ENCODE measurements at regions not wholly inside any gene's neighbourhood (a gene's known extent, or its start where the extent isn't known, plus 50 kb on each side); places are given as distances from the start of the nearest gene placed in this dataset.

DNA sequence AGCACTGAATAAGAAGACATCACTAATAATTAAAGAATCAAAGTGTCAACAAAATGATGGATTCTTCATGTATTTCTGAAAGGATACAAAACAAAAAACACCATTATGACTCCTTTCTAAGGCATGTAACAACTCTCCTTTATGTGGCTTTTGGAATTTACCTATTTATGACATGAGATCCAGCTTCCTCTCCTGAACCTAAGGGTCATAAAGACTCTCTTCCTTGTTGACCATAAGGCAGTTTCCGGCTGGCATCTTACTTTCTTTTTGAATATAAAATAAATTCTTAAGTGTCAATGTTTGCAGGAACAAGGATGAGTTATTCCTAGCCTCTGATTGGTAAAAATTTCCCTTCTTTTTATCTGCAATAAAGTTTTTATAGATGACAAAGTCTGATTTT lies 111.1 kb upstream of the GRPR start:
- Histone ChIP-seq H3K4me1 (ENCODE audit: insufficient read depth) (no peaks in the 10 kb centered on the region), H3K27ac (no peak overlapping the region), H3K9me3 (ENCODE audit: low read depth) (no peaks in the 10 kb centered on the region), H3K79me2 (ENCODE audit: insufficient read depth) (no peaks in the 10 kb centered on the region), H3K27me3 (replicated peaks; ENCODE audit: insufficient read depth) (no peaks in the 10 kb centered on the region), H3K4me2 (ENCODE audit: unreplicated experiment) (no peak overlapping the region), H2AFZ (no peak overlapping the region), H3K4me3 (no peak overlapping the region), H3F3A (ENCODE audit: insufficient read depth) (no peaks in the 10 kb centered on the region), H4K20me1 (ENCODE audit: insufficient read depth) (no peaks in the 10 kb centered on the region), H3K9me2 (ENCODE audit: insufficient read depth) (no peaks in the 10 kb centered on the region), H3K36me3 (ENCODE audit: low read depth) (no peaks in the 10 kb centered on the region), H3K9ac (no peak overlapping the region)
- in situ Hi-C loops (cut with MboI): no loop called here
- no peak for DNase-seq
- TF ChIP-seq EZH2phosphoT487 (IDR thresholded peaks at IDR 0.05; ENCODE audit: insufficient read depth, low read depth) (no peak), EZH2 (IDR thresholded peaks at IDR 0.05; ENCODE audit: insufficient read depth, poor library complexity, severe bottlenecking) (no peak)
- 96 to 100% methylated on average over 1 of the region's 1 CpG for WGBS, 2 experiments (ENCODE audit: low coverage in 1 of 2, low lambda C conversion rate in 2 of 2, missing lambda C conversion rate in 2 of 2)

- in situ Hi-C loops (cut with MboI): no loop called here
- H3K9me3 ChIP-seq (ENCODE audit: low read depth): no peaks in the 10 kb centered on the region
- peak; percentile 31 for DNase-seq
These were observed 117.4 kb upstream of the GRPR start for GRCh38 chrX:16005917-16006316.

GRCh38 chrX:16002185-16002584 lies 121.2 kb upstream of the GRPR start:
- in situ Hi-C loops (cut with MboI): no loop called here
- Histone ChIP-seq H3K4me2 (ENCODE audit: unreplicated experiment) (no peak overlapping the region), H4K20me1 (ENCODE audit: insufficient read depth) (no peaks in the 10 kb centered on the region), H3K9me3 (ENCODE audit: low read depth) (no peaks in the 10 kb centered on the region), H3F3A (ENCODE audit: insufficient read depth) (no peaks in the 10 kb centered on the region), H3K4me3 (no peak overlapping the region), H3K27ac (no peak overlapping the region), H2AFZ (peak overlapping the region; percentile 6; the same call in 1 of the 2 replicates), H3K79me2 (ENCODE audit: insufficient read depth) (no peaks in the 10 kb centered on the region), H3K9me2 (ENCODE audit: insufficient read depth) (no peaks in the 10 kb centered on the region), H3K27me3 (replicated peaks; ENCODE audit: insufficient read depth) (no peaks in the 10 kb centered on the region), H3K36me3 (ENCODE audit: low read depth) (no peaks in the 10 kb centered on the region), H3K9ac (no peak overlapping the region), H3K4me1 (ENCODE audit: insufficient read depth) (no peaks in the 10 kb centered on the region)
- 0 to 18% methylated on average over 1 of the region's 1 CpG for WGBS, 2 experiments (ENCODE audit: low coverage in 1 of 2, low lambda C conversion rate in 2 of 2, missing lambda C conversion rate in 2 of 2)
- DNase-seq: peak; percentile 1
- no peak for TF ChIP-seq EZH2phosphoT487 (IDR thresholded peaks at IDR 0.05; ENCODE audit: insufficient read depth, low read depth)
- TF ChIP-seq EZH2 (IDR thresholded peaks at IDR 0.05; ENCODE audit: insufficient read depth, poor library complexity, severe bottlenecking): no peak

More at GRCh38 chrX:16005917-16006316, 117.4 kb upstream of the GRPR start:
- Histone ChIP-seq H2AFZ (no peak overlapping the region), H3K36me3 (ENCODE audit: low read depth) (no peaks in the 10 kb centered on the region), H3K4me3 (no peak overlapping the region), H4K20me1 (ENCODE audit: insufficient read depth) (no peaks in the 10 kb centered on the region), H3K9me2 (ENCODE audit: insufficient read depth) (no peaks in the 10 kb centered on the region), H3K27me3 (replicated peaks; ENCODE audit: insufficient read depth) (no peaks in the 10 kb centered on the region), H3K9ac (no peak overlapping the region), H3K27ac (no peak overlapping the region), H3F3A (ENCODE audit: insufficient read depth) (no peaks in the 10 kb centered on the region), H3K4me1 (ENCODE audit: insufficient read depth) (no peaks in the 10 kb centered on the region), H3K79me2 (ENCODE audit: insufficient read depth) (no peaks in the 10 kb centered on the region), H3K4me2 (ENCODE audit: unreplicated experiment) (no peak overlapping the region)
- 4 to 14% methylated on average over 2 of the region's 2 CpGs for WGBS, 2 experiments (ENCODE audit: low coverage in 1 of 2, low lambda C conversion rate in 2 of 2, missing lambda C conversion rate in 2 of 2)
- TF ChIP-seq EZH2 (IDR thresholded peaks at IDR 0.05; ENCODE audit: insufficient read depth, poor library complexity, severe bottlenecking): no peak
- TF ChIP-seq EZH2phosphoT487 (IDR thresholded peaks at IDR 0.05; ENCODE audit: insufficient read depth, low read depth): no peak

DNA sequence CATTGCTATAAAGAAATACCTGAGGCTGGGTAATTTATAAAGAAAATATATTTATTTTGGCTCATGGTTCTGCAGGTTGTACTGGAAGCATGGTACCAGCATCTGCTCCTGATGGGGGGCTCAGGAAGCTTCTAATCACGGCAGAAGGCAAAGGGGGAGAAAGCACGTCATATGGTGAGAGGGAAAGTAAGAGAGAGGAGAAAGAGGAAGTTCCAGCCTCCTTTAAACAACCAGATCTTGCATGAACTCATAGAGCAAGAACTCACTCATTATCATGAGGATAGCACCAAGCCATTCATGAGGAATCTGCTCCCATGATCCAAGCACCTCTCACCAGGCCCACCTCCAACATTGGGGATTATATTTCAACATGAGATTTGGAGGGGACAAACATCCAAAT lies 125.0 kb upstream of the GRPR start:
- Histone ChIP-seq H3K4me3 (no peak overlapping the region), H3K9ac (no peak overlapping the region), H2AFZ (no peak overlapping the region), H3K79me2 (ENCODE audit: insufficient read depth) (no peaks in the 10 kb centered on the region), H3K4me1 (ENCODE audit: insufficient read depth) (no peaks in the 10 kb centered on the region), H3K4me2 (ENCODE audit: unreplicated experiment) (no peak overlapping the region), H3K9me3 (ENCODE audit: low read depth) (no peaks in the 10 kb centered on the region), H3K27ac (no peak overlapping the region), H3K27me3 (replicated peaks; ENCODE audit: insufficient read depth) (no peaks in the 10 kb centered on the region), H3F3A (ENCODE audit: insufficient read depth) (no peaks in the 10 kb centered on the region), H3K9me2 (ENCODE audit: insufficient read depth) (no peaks in the 10 kb centered on the region), H4K20me1 (ENCODE audit: insufficient read depth) (no peaks in the 10 kb centered on the region), H3K36me3 (ENCODE audit: low read depth) (no peaks in the 10 kb centered on the region)
- in situ Hi-C loops (cut with MboI): no loop called here
- DNase-seq: no peak
- WGBS, 2 experiments (ENCODE audit: low coverage in 1 of 2, low lambda C conversion rate in 2 of 2, missing lambda C conversion rate in 2 of 2): 36 to 50% methylated on average over 2 of the region's 2 CpGs
- TF ChIP-seq EZH2phosphoT487 (IDR thresholded peaks at IDR 0.05; ENCODE audit: insufficient read depth, low read depth) (no peak), EZH2 (IDR thresholded peaks at IDR 0.05; ENCODE audit: insufficient read depth, poor library complexity, severe bottlenecking) (no peak)

DNA sequence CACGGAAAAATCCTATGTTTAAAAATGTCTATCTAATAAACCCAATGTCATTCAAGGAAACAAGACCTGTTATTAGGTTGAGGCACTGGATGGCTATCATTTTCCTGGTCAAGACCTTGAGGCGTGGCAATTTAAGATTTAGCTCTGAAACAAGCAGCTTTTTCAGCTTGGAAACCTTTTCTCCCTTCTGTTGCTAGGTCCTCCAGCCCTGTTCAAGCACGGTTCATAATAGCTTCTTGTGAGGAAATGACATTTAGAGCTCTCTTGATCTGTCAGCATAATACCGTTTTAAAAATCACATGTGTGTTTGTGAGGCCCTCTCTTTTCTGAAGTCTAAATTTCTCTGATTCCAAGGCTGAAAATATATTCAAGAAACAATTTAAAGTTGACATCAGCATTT lies 133.6 kb upstream of the GRPR start:
- H3K4me3 ChIP-seq: no peak overlapping the region
- 67 to 75% methylated on average over 3 to 4 of the region's 4 CpGs for WGBS, 2 experiments (ENCODE audit: low coverage in 1 of 2, low lambda C conversion rate in 2 of 2, missing lambda C conversion rate in 2 of 2)
- H3K4me2 ChIP-seq (ENCODE audit: unreplicated experiment): peak overlapping the region; percentile 35
- no peaks in the 10 kb centered on the region for H3K27me3 ChIP-seq (replicated peaks; ENCODE audit: insufficient read depth)
- peak overlapping the region; percentile 75 for H2AFZ ChIP-seq
- H3K79me2 ChIP-seq (ENCODE audit: insufficient read depth): no peaks in the 10 kb centered on the region
- no peak overlapping the region for H3K9ac ChIP-seq
- TF ChIP-seq EZH2phosphoT487 (IDR thresholded peaks at IDR 0.05; ENCODE audit: insufficient read depth, low read depth): no peak
- TF ChIP-seq EZH2 (IDR thresholded peaks at IDR 0.05; ENCODE audit: insufficient read depth, poor library complexity, severe bottlenecking): no peak
- peak overlapping the region; percentile 6; the same call in 1 of the 2 replicates for H3K27ac ChIP-seq
- H3F3A ChIP-seq (ENCODE audit: insufficient read depth): no peaks in the 10 kb centered on the region
- H4K20me1 ChIP-seq (ENCODE audit: insufficient read depth): no peaks in the 10 kb centered on the region
- no peaks in the 10 kb centered on the region for H3K9me2 ChIP-seq (ENCODE audit: insufficient read depth)
- in situ Hi-C loops (cut with MboI): no loop called here
- no peaks in the 10 kb centered on the region for H3K9me3 ChIP-seq (ENCODE audit: low read depth)
- no peak for DNase-seq
- H3K4me1 ChIP-seq (ENCODE audit: insufficient read depth): peaks cover 11% of the 10 kb centered on the region
- H3K36me3 ChIP-seq (ENCODE audit: low read depth): no peaks in the 10 kb centered on the region

Measured in GM23248 (cell line).